ENCODE measurements at regions not wholly inside any gene's neighbourhood (a gene's known extent, or its start where the extent isn't known, plus 50 kb on each side); places are given as distances from the start of the nearest gene placed in this dataset.
"Not testable (repeated sequence)": the region's sequence is repeated elsewhere in the genome, so short reads cannot be mapped to it uniquely, and the experiment has no call there.

DNA sequence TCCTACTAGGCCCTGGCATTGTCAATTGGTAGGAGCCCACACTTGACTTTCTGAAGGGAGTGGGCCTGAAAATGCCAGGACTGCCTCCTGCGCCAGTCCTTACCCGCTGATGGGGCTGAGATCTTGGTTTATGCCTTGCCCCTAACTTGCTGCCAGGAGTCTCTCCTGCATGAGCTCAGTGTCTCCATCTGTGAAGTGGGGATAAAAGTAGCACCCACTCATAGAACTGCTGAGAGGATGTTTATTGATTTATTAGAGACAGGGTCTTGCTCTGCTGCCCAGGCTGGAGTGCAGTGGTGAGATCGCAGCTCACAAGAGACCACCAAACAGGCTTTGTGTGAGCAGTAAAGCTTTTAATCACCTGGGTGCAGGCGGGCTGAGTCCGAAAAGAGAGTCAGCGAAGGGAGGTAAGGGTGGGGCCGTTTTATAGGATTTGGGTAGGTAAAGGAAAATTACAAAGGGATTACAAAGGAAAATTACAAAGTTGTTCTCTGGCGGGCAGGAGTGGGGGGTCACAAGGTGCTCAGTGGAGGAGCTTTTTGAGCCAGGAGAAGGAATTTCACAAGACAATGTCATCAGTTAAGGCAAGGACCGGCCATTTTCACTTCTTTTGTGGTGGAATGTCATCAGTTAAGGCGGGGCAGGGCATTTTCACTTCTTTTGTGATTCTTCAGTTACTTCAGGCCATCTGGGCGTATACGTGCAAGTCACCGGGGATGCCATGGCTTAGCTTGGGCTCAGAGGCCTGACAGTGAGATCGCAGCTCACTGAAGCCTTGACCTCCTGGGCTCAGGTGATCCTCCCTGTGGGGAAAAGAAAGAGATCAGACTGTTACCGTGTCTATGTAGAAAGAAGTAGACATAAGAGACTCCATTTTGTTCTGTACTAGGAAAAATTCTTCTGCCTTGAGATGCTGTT is 93.7 kb downstream of the LSM3 start:
- TF ChIP-seq, protein P1, sequence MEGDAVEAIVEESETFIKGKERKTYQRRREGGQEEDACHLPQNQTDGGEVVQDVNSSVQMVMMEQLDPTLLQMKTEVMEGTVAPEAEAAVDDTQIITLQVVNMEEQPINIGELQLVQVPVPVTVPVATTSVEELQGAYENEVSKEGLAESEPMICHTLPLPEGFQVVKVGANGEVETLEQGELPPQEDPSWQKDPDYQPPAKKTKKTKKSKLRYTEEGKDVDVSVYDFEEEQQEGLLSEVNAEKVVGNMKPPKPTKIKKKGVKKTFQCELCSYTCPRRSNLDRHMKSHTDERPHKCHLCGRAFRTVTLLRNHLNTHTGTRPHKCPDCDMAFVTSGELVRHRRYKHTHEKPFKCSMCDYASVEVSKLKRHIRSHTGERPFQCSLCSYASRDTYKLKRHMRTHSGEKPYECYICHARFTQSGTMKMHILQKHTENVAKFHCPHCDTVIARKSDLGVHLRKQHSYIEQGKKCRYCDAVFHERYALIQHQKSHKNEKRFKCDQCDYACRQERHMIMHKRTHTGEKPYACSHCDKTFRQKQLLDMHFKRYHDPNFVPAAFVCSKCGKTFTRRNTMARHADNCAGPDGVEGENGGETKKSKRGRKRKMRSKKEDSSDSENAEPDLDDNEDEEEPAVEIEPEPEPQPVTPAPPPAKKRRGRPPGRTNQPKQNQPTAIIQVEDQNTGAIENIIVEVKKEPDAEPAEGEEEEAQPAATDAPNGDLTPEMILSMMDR (IDR thresholded peaks at IDR 0.05; ENCODE audit: poor library complexity) = not testable (repeated sequence)
- not testable (repeated sequence) for TF ChIP-seq EZH2 (IDR thresholded peaks at IDR 0.05; ENCODE audit: borderline replicate concordance); EZH2phosphoT487 (IDR thresholded peaks at IDR 0.05; ENCODE audit: low read depth, severe bottlenecking, unreplicated experiment)
